ENCODE measurements at regions not wholly inside any gene's neighbourhood (a gene's known extent, or its start where the extent isn't known, plus 50 kb on each side); places are given as distances from the start of the nearest gene placed in this dataset.

DNA sequence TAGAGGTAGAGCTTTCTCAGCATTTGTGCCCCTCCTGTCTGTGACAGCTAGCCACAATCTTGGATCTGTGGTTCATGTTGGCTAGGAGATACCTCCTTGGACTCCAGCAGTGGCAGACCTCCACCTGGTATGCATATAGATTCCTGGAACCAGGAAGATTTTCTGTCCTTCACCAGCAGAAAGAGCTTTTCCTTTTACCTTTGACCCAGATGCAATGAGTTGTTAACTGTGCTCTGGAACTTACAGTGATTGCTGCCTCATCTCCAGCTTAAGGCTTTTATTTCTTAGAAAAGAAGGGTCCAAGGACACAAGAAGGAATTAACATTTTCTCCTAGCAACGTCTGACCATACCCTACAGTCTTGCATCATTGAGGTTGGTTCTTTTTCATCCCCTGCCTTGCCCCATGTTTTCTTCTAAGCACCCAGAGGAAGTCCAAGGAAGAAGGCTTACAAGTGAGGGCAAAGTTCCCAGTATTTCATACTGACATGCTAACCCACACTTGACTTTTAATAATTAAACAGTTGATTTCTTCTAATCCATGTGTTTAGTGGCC, 217.1 kb upstream of the ARHGAP24 start:
- Histone ChIP-seq H3K4me2 (no peak overlapping the region), H3K9me3 (peaks cover 4% of the 10 kb centered on the region; the same call in 1 of the 3 replicates), H3K27ac (no peak overlapping the region), H3K4me3 (no peak overlapping the region), H3K4me1 (no peaks in the 10 kb centered on the region)
- FAIRE-seq (no peak), DNase-seq (ENCODE audit: low read depth in 1 of 2, low spot score in 1 of 2) (no peak), ATAC-seq (no peak)
- ChIA-PET CTCF (no interaction called here), POLR2A (no interaction called here)
- 13% methylated on average over 1 of the region's 1 CpG for WGBS (ENCODE audit: missing lambda C conversion rate)
- no peak for TF ChIP-seq HOXB5 (CRISPR knock-in tag; IDR thresholded peaks at IDR 0.05)
- TF ChIP-seq MYC (IDR thresholded peaks at IDR 0.05; ENCODE audit: borderline replicate concordance, low read length) = no peak
- TF ChIP-seq, protein P1, sequence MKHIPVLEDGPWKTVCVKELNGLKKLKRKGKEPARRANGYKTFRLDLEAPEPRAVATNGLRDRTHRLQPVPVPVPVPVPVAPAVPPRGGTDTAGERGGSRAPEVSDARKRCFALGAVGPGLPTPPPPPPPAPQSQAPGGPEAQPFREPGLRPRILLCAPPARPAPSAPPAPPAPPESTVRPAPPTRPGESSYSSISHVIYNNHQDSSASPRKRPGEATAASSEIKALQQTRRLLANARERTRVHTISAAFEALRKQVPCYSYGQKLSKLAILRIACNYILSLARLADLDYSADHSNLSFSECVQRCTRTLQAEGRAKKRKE (CRISPR knock-in tag; IDR thresholded peaks at IDR 0.05; ENCODE audit: low read depth) = no peak
- no peak for TF ChIP-seq ESRRA (IDR thresholded peaks at IDR 0.05; ENCODE audit: borderline replicate concordance, low read length)
- no peak for TF ChIP-seq CHD4 (IDR thresholded peaks at IDR 0.05; ENCODE audit: borderline replicate concordance)
- TF ChIP-seq, protein P2, sequence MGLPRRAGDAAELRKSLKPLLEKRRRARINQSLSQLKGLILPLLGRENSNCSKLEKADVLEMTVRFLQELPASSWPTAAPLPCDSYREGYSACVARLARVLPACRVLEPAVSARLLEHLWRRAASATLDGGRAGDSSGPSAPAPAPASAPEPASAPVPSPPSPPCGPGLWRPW (IDR thresholded peaks at IDR 0.05) = no peak
- no peak for TF ChIP-seq CBX2 (IDR thresholded peaks at IDR 0.05; ENCODE audit: borderline replicate concordance, low read depth)
- TF ChIP-seq, protein P3, sequence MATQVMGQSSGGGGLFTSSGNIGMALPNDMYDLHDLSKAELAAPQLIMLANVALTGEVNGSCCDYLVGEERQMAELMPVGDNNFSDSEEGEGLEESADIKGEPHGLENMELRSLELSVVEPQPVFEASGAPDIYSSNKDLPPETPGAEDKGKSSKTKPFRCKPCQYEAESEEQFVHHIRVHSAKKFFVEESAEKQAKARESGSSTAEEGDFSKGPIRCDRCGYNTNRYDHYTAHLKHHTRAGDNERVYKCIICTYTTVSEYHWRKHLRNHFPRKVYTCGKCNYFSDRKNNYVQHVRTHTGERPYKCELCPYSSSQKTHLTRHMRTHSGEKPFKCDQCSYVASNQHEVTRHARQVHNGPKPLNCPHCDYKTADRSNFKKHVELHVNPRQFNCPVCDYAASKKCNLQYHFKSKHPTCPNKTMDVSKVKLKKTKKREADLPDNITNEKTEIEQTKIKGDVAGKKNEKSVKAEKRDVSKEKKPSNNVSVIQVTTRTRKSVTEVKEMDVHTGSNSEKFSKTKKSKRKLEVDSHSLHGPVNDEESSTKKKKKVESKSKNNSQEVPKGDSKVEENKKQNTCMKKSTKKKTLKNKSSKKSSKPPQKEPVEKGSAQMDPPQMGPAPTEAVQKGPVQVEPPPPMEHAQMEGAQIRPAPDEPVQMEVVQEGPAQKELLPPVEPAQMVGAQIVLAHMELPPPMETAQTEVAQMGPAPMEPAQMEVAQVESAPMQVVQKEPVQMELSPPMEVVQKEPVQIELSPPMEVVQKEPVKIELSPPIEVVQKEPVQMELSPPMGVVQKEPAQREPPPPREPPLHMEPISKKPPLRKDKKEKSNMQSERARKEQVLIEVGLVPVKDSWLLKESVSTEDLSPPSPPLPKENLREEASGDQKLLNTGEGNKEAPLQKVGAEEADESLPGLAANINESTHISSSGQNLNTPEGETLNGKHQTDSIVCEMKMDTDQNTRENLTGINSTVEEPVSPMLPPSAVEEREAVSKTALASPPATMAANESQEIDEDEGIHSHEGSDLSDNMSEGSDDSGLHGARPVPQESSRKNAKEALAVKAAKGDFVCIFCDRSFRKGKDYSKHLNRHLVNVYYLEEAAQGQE (IDR thresholded peaks at IDR 0.05) = no peak
- TF ChIP-seq, protein P4, sequence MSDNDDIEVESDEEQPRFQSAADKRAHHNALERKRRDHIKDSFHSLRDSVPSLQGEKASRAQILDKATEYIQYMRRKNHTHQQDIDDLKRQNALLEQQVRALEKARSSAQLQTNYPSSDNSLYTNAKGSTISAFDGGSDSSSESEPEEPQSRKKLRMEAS (IDR thresholded peaks at IDR 0.05) = no peak
- TF ChIP-seq HEYL (CRISPR knock-in tag; IDR thresholded peaks at IDR 0.05) = no peak

GRCh38 chr4:85260064-85260463, 214.9 kb upstream of the ARHGAP24 start:
- DNase-seq (ENCODE audit: low read depth in 1 of 2, low spot score in 1 of 2) (no peak), FAIRE-seq (no peak), ATAC-seq (no peak)
- WGBS (ENCODE audit: missing lambda C conversion rate) = 46% methylated on average over 1 of the region's 1 CpG
- ChIA-PET POLR2A (no interaction called here), CTCF (no interaction called here)
- Histone ChIP-seq H3K4me1 (no peaks in the 10 kb centered on the region), H3K9me3 (no peaks in the 10 kb centered on the region), H3K27ac (no peak overlapping the region), H3K4me2 (no peak overlapping the region), H3K4me3 (no peak overlapping the region)
- no peak for TF ChIP-seq CHD4 (IDR thresholded peaks at IDR 0.05; ENCODE audit: borderline replicate concordance)
- TF ChIP-seq RARB (CRISPR knock-in tag; IDR thresholded peaks at IDR 0.05) = no peak

DNA sequence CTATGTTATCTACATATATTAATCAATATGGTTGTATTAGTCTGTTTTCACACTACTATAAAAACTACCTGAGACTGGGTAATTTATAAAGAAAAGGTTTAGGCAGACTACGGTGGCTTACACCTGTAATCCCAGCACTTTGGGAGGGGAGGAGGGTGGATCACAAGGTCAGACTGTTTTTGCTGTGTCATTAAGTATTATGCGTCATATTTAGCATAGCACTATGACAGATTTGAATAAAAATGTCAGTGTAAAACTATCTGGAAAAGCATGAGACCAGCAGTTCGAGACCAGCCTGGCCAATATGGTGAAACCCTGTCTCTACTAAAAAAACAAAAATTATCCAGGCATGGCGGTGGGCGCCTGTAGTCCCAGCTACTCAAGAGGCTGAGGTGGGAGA, 209.7 kb upstream of the ARHGAP24 start:
- Histone ChIP-seq H3K27ac (no peak overlapping the region), H3K4me2 (no peak overlapping the region), H3K9me3 (no peaks in the 10 kb centered on the region), H3K4me3 (no peak overlapping the region), H3K4me1 (no peaks in the 10 kb centered on the region)
- ATAC-seq (no peak), DNase-seq (ENCODE audit: low read depth in 1 of 2, low spot score in 1 of 2) (no peak), FAIRE-seq (no peak)
- POLR2A ChIA-PET = no interaction called here
- 84% methylated on average over 5 of the region's 5 CpGs for WGBS (ENCODE audit: missing lambda C conversion rate)
- no peak for TF ChIP-seq CHD2 (IDR thresholded peaks at IDR 0.05; ENCODE audit: low read length, partially characterized antibody)
- TF ChIP-seq CHD4 (IDR thresholded peaks at IDR 0.05; ENCODE audit: borderline replicate concordance) = no peak
- TF ChIP-seq E2F6 (IDR thresholded peaks at IDR 0.05; ENCODE audit: borderline replicate concordance, low read depth) = no peak
- TF ChIP-seq GATA3 (IDR thresholded peaks at IDR 0.05; ENCODE audit: borderline replicate concordance) = no peak
- TF ChIP-seq POLR2AphosphoS2 (conservative IDR thresholded peaks at IDR 0.05; ENCODE audit: low read length) = no peak
- no peak for TF ChIP-seq SREBF2 (IDR thresholded peaks at IDR 0.05)
- TF ChIP-seq FOSL2 (IDR thresholded peaks at IDR 0.05) = no peak
- TF ChIP-seq FOSL2 (CRISPR knock-in tag; IDR thresholded peaks at IDR 0.05) = no peak
- TF ChIP-seq ESRRA (IDR thresholded peaks at IDR 0.05; ENCODE audit: borderline replicate concordance, low read length) = no peak
- TF ChIP-seq, protein P5, sequence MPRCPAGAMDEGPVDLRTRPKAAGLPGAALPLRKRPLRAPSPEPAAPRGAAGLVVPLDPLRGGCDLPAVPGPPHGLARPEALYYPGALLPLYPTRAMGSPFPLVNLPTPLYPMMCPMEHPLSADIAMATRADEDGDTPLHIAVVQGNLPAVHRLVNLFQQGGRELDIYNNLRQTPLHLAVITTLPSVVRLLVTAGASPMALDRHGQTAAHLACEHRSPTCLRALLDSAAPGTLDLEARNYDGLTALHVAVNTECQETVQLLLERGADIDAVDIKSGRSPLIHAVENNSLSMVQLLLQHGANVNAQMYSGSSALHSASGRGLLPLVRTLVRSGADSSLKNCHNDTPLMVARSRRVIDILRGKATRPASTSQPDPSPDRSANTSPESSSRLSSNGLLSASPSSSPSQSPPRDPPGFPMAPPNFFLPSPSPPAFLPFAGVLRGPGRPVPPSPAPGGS (IDR thresholded peaks at IDR 0.05) = no peak
- TF ChIP-seq RAD21 (conservative IDR thresholded peaks at IDR 0.05 in 1 of 2, IDR thresholded peaks at IDR 0.05 in 1 of 2) = no peak
- no peak for TF ChIP-seq HDAC2 (IDR thresholded peaks at IDR 0.05)
- TF ChIP-seq ZC3H11A (IDR thresholded peaks at IDR 0.05) = no peak
- TF ChIP-seq NFE2L2 (conservative IDR thresholded peaks at IDR 0.05; ENCODE audit: low read length) = no peak
- TF ChIP-seq, protein P4 (IDR thresholded peaks at IDR 0.05) = no peak
- no peak for TF ChIP-seq USF2 (IDR thresholded peaks at IDR 0.05)
- TF ChIP-seq EHMT2 (IDR thresholded peaks at IDR 0.05; ENCODE audit: low read depth) = no peak
- TF ChIP-seq SMC3 (IDR thresholded peaks at IDR 0.05) = no peak
- no peak for TF ChIP-seq PHF8 (IDR thresholded peaks at IDR 0.05; ENCODE audit: borderline replicate concordance, low read depth)
- CTCF ChIA-PET = no interaction called here
